HT-29 (cell line): ENCODE measurements at regions not wholly inside any gene's neighbourhood (a gene's known extent, or its start where the extent isn't known, plus 50 kb on each side); places are given as distances from the start of the nearest gene placed in this dataset.

ENCODE experiments used
- DNase-seq: peaks from one replicate; pipeline ENCODE4 v3.0.0-alpha.2; 2015; ENCODE audit warnings: low spot score

DNA sequence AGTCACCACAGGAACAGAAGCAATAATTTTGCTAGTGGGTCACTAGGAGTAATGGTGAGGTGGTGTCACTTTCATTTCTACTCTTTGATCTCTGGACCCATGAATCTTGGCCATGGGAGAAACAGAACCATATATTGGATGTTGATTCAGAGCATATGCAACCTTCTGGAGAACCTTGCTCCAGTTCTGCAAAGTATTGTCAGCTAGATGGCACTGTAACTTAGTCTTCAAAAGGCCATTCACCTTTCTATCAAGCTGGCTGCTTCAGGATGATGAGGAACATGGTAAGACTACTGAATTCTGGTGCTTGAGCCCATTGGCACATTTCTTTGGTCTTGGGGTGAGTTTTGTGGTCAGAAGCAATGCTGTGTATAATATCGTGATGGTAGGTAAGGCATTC, 129.1 kb upstream of the FBN2 start:
- peak; percentile 43 for DNase-seq

DNA sequence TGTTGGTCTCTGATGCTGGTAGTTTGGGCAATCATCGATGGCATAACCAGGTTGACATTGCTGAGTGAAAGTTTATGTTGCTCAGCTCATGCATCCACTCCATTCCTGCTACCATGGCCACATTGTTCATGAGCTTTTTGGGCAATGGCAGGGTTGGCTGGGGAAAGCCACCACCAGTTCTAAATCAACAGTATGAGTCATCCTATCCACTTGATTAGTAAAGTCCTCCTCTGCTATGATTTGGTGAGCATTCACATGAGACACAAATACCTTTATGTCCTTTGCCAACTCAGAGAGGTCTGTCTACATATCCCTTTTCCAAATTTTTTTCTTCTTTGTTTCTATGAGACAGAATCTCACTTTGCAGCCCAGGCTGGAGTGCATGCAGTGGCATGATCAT, 129.7 kb upstream of the FBN2 start:
- no peak for DNase-seq

DNA sequence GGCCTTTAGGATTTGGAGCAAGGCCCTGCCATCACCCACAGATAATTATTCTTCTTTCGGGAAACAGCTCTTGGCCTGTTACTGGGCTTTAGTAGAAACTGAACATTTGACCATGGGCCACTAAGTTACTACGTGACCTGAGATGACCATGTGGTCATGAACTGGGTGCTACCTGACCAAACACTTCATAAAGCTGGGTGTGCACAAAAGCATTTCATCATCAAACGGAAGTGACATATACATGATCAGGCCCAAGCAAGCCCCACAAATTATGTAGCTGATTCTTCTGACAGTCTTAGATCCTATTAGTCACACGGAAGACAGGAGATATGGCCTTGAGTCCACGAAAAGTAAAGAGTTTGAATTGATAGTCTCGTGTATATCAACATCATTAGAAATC, 130.9 kb upstream of the FBN2 start:
- DNase-seq: no peak

DNA sequence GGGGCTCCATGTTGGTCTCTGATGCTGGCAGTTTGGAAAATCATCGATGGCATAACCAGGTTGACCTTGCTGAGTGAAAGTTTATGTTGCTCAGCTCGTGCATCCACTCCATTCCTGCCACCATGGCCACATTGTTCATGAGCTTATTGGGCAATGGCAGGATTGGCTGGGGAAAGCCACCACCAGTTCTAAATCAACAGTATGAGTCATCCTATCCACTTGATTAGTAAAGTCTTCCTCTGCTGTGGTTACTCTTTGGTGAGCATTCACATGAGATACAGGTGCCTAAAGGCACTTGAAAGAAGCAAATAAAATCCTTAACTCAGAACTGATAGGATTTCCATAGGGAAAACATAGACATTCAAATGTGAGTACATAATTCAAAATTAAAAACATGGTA, 131.8 kb upstream of the FBN2 start:
- DNase-seq: peak; percentile 38

DNA sequence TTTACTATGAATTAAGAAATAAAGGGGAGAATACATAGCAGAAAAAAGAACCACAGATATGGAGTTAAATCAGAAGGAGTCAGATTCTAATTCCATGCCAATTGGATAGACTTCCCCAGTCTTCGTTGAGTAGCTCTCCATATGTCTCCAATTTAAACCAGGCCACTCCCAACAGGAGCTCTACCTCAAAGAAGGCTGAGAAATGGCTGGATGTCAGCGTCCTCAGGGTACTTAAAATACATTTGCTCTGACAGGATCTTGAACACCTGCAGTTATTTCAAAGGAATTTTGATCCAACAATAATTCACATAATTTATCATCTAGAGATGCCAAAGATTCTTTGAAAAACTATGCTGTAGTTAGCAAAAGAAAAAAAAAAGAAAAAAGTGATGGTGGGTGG, 133.9 kb upstream of the FBN2 start:
- no peak for DNase-seq

DNA sequence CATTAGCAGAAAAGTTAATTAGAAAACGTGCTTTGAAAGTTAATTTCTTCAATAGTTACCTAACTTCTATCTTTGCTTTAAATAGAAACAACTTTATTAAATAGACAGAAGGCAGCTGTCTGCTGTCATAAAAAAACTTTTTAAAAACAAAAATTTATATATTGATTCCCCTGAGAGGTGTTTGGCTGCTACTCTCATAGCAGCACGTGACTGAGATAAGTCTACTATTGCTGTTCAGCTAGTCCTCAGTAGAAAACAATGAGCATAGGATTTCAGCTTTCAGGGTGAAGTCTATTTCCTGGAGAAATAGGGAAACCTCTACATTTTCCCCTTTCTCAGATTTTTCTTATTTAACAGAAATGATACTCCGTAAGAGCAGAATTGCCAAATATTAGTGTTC, 135.0 kb upstream of the FBN2 start:
- no peak for DNase-seq

DNA sequence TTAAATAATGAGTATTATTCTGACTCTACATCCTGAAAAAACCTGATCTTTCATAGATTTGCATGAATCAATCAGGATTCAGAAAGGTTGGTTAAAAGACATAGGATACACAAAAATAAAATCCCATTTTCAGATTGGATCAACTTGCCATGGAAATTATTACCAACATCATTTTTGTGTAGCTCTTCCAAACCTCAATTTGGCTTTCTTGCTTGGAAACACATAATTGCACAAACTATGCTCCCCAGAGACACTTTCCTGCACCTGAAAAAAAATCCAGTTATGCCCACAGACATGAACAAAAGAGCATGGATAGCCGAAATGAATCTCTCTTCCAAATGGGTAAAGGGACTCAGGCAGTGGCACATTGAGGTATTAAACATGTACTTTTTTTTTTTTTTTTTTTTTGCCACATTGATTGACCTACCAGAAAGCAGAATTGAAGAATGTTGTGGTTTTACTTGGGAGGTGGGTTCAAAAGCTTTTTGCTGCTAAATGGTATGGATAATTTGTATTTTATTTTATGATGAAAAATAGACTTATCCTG, 135.4 kb upstream of the FBN2 start:
- no peak for DNase-seq

DNA sequence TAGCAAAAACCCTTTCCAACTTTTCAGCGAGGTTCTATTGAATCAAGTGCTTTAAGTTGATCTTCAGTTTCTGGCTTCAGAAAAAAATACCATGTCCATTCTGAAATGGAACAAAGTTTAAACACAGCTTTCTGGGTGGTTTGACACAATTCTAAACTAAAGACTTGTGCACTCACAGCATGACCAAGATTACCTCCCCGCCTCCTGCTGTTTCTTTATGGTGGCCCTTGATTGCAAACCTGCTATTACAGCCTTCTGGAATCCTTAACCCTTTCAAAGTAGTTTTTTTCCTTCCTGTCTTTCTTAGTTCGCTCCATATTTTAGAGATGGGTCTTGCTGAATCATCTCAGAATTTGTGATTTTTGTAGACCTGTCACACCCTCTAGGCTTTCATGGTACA, 135.9 kb upstream of the FBN2 start:
- no peak for DNase-seq

DNA sequence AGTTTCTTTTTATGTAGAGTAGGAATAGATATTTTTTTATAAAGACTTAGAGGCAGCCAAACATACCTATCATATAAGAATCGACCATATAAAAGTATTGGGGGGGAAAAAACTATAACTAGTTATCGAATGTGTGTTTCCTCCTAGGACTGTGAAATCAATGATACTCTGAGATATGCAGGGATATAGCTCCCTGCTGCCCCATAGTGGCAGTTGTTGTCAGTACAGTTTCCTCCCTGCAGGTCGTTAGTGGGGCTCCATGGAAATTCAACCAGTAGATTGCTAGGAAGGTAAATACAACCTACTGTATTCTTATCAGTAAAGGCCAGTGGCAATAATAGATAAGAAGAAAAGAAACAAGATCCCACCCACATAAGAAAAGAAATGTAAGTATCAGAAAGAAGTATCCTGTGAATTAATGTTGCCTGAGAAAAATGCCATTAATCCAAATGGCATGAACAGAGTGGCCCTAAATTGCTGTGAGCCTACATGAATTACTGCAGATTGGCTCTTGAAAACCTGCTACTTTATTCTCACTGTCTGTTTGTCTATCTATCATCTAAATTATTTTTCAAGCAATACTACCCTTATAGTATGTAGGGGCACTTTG, 136.9 kb upstream of the FBN2 start:
- peak; percentile 81 for DNase-seq

DNA sequence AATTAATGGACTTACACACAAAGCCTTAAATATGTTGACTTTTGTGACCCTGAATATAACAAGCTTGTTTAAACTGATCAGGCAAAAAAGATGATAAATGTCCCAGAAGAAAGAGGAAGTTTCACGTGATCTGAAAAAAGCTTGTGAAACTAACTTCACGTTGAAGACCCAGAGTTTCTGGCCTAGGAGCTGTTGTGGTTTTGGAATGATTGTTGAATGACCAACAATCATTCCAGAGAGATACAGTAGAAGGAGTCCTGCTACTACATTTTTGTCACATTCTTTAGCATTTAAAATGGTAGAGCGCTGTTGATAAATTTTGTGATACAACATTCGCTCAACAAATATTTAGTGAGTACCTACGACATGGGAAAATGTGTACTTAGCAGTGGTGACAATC, 143.1 kb upstream of the FBN2 start:
- DNase-seq: no peak

DNA sequence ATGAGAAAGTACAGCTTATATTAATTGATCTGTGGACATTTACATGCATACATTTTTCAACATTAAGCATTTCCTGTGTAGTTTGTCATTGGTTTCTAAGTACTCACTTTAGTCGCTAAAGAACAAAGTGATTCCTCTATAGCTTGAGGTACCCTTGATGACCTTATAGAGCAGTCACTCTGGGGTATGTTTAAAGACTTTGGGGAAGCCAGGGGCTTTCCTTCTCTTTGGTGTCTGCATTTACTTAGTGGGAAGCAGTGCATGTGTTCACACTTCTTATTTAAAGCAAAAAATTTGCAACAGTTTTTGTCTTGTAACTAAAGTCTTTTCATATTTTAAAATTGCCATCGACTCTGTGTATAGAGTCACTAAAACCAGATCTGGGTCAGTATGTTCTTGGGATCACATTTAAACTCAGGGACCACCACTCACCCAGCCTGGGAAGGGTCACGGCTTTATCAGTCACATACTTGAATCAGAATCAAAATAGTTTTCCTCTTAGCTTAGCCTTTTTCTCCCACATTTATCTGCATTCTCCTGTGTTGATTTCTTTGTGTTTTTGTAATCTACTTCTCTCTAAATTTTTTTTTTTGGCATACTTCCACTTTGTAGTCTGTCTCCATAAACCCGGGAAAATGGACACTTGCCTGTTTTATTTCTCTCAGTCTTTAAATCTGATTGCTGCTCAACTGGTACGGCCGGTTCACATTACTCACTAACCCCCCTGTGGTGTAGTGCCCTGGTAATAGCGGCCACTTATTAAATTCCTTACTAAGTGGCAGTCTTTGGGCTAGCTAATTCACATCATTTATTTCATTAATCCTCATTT, 143.9 kb upstream of the FBN2 start:
- peak; percentile 63 for DNase-seq

DNA sequence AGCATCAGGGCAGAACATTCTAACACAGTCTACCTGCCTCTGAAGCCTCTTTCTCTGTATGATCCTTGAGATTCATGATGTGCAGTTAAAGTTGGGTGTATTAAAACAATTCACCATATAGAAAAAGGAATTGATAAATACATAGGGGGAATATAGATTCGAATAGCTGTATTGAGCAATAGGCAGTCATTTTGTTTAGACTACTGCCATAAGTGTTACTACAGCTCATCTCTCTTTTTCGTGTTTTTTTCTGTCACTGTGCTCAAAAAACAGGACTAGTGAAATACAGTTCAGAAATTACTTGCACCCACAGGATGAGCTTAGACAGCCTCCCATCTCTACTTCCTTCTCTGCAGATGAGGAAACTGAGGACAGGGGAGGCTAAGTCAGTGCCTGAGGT, 144.6 kb upstream of the FBN2 start:
- DNase-seq: no peak

DNA sequence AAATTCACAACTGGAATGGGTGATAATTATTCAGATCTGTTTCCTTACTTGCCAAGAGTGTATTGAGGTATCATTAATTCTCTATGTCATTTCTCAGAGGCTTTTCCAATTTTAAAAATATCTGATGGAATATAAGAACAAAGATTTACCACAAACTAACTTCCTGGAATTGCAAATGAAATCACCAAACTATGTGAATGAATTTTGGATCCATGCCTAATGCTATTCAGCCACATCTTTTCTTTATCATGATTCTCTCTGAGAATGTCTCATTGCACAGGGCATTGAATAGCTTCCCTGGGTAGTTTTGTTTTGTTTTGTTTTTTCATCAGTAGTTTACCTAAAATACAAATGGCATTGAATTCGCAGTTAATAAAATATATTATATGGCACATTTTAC, 146.9 kb upstream of the FBN2 start:
- no peak for DNase-seq

DNA sequence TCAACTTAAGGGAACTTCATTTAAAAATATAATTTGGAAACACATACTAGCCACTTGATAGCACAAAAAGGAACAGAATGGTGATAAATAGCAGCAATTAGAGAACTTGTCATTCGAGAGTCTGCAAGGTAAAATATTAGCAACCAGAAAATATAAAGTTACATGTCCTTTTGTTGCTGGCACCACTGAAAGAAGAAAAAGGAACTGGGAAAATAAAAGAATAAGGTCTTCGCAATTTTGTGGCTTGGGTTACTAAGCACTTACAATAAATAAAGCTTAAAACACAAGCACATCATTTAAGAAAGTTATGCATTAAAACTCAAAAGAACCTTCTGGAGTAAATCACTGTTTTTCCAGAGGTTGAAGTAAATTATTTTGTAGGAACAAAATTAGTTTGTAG, 149.9 kb upstream of the FBN2 start:
- DNase-seq: no peak

DNA sequence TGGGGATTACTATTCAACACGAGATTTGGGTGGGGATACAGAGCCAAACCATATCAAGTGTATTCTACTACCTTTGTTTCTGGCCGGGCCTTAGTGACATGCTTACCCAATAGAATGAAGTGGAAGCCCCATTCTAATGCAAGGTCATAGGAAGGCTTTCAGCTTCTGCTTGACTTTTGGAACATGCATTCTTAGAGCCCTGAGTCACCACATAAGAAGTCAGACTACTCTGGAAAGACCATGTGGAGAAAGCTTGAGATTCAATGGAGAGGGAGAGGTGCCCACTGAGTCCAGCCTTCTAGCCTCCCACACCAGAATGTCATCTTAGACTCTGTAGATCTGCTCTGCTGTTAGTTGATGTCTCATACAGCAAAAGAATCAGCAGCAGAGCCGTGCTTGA, 155.7 kb upstream of the FBN2 start:
- no peak for DNase-seq

DNA sequence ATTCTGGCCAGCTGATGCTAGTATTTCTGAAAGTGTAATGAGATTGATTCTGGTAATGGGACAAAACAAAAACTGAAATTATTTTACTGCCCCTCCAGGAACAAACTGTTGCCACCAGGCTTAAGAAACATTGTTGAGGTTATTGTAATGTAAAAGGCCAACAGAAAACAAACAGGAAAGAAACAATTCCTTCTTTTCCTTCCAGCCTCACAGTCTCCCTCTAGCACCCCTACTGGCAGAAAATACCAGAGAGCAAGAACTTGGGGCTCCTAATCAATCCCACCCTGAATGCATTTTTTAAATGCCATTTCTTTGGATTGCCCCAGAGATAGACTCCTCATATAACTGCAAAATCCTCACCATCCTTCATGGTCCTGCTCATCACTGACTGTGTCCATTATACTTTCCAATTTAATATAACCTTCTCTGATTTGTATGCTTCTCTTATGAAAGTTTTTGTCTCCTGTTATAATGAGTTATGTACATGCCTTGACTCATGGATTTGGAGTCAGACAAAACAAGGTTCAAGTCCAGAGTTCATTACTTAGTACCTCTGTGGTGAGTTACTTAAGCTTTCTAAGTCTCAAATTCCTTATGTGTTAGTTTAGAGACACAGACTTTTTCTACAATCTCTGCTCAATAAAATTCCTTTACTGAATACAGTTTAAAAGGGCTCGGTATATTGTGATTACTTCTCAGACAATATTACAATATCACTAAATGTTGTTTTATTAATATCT, 157.9 kb upstream of the FBN2 start:
- DNase-seq: peak; percentile 42

DNA sequence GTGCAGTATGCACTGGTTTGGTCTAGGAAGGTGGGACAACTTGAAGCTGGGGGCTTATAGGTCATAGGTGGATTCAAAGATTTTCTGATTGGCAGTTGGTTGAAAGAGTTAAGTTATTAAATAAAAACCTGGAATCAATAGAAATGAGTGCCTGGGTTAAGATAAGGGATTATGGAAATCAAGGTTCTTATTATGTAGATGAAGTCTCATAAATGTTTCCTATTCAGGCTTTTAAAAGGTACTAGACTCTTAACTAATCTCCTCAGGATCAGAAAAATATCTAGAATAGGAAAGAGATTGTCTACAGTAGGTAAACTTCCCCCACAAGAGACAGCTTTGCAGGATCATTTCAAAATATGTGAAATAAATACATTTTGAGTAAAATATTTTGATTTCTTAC, 163.3 kb upstream of the FBN2 start:
- no peak for DNase-seq

DNA sequence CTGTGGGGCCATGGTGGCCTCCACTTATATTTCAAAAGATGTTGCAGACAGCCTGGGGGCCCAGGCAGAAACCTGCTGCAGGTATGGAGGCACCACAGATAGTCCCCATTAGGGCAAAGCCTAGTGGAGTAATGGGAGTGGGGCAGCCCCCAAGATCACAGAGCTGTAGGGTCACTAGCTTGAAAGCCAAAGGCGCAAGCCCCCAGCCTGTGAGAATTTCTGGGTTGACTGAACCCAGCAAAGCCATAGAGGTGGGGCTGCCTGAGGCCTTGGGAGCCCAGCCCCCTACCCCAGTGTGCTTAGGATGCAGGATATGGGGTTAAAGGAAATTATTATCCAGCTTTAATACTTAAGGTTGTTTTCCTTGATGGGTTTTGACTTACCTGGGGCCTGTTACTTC, 165.3 kb upstream of the FBN2 start:
- no peak for DNase-seq

DNA sequence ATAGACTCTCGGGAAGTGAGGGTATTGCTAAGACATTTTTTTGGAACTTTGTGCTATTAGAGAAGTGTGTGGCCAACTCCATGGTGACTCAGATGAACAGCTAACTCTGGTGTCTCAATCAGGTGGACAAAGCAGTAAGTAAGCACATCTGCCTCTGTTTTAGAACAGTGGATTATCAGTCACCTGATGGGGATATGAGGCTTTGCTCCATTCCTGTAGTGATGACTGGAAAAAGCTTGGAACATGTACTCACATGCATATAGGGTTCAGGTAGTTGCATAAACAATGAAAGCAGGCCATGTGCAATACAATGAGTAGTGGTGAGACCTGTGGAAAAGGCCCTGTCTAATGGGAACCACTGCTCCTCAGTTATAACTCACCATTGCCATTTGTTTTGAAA, 168.2 kb upstream of the FBN2 start:
- no peak for DNase-seq

DNA sequence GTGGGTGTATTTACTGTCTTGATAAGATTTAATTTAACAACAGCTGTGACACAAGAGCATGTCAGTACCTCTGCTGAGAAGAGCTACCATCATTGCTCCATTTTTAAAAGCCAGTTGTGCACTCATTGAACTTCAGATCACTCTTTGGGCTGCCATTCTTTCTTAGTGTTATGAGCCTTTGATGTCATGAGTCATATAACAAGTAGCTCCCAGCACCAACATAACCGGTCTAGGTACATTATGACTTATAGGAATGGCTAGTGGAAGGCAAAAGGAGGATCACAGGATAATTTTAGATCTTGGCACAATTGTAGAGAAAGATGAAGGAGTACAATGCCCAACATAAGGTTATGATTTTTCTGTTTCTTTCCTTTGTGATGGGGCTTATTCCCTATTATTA, 170.8 kb upstream of the FBN2 start:
- DNase-seq: peak; percentile 46

DNA sequence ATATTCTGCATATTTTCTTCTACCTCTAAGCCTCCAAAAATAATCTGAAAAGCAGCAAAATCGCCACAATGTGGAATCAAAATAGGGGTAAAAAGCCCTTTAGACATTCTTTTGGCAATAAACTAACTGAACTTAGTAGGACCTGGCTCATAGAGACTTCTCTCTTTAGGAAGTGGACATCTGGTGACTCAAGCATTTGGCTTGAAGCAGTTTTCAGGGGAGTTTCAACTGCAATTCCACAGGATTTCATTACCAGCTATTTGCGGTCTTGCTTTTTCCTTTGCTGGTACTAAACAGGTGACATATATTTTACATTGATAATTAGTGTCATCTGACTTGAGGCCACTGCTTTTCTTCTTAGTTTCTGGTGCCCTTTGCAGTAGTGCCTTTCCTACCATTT, 173.2 kb upstream of the FBN2 start:
- no peak for DNase-seq

DNA sequence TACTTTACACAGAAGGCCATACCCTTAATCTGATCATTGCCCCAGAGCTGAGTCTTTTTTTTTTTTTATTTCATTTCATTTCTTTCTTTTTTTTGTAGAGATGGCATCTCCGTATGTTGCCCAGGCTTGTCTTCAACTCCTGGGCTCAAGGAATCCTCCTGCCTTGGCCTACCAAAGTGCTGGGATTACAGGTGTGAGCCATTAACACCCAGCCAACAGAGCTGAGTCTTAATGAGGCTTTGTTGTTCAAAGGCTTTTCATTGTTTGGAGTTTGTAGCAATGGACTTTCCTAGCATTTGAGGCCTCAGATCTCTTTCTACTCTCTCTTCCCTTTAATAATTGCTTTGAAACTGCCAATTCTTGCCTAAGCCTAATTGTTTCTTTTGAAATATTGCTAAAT, 176.5 kb upstream of the FBN2 start:
- DNase-seq: no peak

DNA sequence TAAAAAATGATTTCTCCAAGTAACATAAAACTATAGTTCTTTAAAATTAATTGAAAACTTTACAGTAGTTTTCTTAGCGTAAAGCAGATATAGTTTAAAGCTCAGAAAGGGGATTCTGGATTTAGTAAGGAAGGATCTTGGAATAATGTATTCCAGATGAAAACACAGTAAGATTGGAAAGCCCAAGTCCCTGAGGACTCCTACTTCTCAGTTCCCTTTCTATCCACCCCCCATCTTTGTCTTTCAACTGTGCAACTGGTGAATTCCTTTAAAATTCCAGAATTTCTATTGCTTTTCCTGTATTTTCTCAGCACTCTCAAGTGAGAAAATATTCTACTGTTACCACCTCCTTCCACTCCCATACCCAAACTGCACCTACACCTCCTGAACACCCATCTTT, 184.5 kb upstream of the FBN2 start:
- no peak for DNase-seq
